ENCODE measurements at regions not wholly inside any gene's neighbourhood (a gene's known extent, or its start where the extent isn't known, plus 50 kb on each side); places are given as distances from the start of the nearest gene placed in this dataset.
"Not testable (repeated sequence)": the region's sequence is repeated elsewhere in the genome, so short reads cannot be mapped to it uniquely, and the experiment has no call there.

DNA sequence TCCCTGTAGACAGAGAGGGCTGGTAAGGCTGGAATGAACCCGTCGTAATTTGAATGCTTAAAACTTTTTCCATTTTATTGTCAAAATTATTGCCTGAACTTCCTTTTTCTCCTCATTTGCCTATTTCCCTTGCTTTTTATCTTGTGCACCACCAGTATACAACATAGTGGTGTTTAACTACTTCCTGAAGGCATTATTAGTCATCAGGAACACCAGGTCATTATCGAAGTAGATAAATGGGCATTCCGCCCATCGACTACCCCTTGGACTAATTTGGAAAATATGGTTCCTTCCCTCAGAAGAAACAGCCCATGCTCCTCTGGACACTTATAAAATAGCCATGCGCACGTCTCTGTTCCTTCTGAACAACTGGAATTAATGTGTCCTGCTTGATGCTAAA is 232.1 kb downstream of the TM9SF2 start:
- no peak for DNase-seq

DNA sequence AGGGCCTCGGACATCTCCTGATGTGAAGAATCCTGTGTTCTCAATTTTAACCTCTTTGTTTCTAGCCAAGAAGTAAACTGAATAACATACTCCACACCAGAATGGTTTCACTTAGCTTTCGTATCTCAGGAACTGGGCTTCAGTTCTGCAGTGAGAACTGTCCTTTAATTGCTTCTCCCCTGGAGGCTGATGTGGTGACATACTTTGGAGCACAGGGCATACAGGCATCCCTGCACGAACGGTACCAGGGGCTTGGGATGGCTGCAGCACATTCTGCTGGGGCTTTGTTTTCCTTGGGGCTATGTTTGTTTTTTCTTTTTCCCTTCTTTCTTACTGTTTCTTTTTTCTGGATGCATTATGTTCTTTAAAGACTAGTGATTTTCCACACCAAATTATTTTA is 230.5 kb downstream of the TM9SF2 start:
- DNase-seq: no peak

DNA sequence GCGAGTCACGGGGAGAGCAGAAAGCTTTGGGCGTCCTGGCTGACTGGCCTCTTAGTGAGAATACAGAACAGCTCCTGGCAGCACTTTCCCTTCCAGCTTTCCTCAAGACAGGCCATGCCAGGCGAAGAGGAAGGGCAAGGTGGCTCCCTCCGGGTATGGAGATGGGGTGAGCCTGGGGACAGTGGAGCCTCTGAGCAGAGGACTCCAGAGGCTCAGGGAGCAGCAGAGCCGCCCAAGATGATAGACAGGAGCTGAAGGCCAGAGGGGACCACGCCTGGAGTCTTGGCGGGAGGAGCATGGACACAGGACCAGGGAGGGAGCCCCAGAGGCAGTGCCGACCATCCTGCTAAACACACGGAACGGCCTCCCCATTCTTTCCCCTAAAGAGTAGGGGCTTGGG is 229.1 kb downstream of the TM9SF2 start:
- no peak for DNase-seq

DNA sequence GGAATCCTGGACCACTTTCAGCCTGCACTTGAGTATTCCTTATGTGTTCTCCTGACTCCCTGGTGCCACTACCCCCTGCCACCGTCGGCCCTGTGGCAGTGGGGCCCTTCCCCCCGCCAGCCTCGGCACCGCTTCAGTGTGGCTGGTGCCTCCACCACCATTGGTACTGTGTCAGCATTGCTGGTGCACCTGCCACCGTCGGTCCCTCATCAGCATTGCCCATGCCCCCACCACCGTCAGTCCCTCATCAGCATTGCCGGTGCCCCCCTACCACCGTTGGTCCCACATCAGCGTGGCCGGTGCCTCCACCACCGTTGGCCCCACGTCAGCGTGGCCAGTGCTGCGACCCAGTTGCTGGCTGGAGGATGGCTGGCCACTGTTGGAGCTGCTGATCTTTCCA is 228.5 kb downstream of the TM9SF2 start:
- no peak for DNase-seq

DNA sequence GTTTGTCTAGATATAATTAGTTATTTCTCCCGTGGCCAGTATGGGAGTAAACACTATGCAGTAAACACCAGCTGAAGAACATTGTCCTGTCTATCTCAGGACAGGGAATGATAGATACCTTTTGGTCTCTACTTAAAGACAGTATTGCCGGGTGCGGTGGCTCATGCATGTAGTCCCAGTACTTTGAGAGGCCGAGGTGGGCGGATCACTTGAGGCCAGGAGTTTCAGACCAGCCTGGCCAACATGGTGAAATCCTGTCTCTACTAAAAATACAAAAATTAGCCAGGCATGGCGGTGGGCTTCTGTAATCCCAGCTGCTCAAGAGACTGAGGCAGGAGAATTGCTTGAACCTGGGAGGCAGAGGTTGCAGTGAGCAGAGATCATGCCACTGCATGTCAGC is 226.4 kb downstream of the TM9SF2 start:
- DNase-seq: not testable (repeated sequence)

DNA sequence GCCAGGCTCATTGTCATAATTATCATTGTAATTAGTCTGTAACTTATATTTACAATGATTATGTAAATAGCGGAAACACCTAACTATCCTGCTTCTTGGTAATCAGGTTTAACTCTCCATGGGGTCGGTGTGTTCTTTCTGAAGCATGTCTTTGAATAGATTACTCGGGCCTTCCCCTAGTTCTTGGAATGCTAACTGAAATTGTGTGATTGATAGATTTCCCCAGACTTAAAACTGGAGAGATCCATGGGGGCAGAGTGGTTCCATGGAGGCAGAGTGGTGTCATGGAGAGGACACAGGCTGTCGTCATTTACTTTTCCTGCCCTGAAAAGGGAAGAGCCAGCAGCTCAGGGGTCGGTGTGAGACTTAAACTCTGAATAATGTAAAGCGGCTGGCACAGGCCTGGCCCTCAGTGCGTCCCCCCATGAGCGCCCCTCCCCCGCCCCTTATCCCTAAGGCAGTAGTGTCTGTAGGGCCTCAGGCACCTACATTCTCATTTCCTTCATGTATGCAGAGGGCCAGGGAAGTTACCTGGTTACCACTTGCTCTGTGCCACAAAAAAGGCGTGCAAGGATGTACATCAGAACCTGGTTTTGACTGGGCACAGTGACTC is 225.1 kb downstream of the TM9SF2 start:
- no peak for DNase-seq

DNA sequence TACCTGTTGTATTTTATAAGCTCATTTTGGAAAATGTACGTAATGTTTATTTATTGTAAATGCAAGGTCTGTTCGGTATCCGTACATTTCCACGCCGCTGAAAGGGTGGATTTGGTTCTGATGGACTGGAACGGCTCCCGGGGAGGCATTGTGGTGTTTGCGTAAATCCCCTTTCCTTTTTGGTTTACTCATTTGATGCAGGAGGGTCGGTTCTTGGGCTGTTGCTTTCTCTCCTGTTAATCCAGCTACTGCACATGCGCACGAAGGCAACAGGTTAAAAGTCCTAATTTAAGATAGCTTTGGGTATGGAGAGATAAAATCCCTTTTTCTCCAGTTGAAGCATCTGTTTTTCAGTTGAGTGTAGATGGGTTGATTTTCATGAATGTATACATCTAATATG is 224.4 kb downstream of the TM9SF2 start:
- no peak for DNase-seq

DNA sequence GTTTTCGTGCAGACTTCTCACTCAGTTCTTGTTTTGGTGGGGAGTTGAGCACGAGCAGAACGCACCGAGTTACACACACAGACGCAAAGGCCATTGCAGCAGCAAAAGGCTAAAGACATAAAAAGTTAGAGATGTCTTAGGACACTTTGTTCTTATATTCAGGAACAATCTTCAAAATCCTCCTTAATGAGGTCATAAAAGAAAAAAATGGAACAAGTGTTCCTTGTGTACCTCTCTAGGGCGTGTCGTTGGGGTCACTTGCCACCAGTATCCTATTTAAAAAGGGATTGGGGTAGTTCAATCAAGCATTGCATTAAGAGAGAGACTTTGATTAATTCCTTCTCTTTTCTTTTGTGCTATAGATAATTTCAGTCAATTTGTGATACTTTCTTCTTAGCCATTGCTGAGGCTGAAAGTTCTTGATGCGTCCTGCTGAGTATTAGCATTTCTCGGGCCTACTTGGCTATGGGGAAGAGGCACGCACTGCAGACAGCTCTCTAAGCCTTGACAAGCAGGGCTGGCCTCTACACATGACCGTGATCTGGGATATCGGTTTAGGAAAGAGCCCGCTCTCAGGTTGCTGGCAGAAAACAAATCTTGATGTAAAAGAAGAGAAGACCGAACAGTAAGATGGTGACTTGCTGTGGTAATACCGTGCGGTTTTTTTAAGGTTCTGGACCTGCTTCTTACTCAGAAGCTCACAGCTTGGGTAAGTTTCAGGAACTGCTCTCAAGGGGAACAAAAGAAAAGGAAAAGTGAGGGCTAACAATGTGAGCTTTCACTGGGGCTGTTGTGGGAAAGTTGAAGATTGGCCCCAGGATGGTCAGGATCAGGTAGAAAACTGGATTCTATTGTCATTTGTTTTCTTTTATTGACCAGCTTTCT is 223.6 kb downstream of the TM9SF2 start:
- DNase-seq: no peak

DNA sequence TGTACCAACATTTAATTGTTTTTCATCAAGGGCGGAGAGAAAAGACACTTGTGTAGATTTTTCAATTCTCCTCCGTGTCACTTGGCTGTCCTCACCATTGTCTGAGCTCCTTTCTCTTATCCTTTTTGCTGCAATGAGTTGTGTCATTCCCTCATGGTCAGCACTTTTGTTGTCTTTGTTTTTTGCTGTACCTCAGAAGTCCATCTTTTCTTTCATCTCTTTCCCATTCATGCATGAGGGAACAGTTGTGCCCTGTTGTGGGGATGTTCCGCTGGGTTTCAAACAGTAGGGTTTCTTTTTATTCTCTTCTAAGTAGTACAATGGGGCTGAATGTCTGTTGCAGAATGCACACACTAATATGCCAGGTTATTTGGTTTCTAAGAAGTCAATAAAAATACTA is 222.6 kb downstream of the TM9SF2 start:
- no peak for DNase-seq

DNA sequence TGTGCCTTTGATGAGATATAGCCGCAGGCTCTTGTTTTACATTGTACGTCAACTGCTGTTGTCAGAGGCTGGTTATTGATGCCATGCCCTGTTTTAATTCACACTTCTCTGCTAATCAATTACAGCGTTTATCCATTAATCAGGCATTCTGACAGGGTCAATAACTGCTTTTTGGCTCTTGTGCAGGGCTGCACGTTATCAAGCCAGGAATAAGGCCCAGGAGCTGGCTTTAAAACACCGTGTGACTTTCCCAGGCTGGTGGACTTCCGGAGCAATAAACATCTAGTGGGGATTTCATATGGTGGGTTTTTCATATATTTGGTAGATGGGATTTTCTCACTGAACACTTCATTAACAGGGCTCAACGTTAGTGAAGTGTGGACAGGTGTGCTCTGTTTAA is 221.7 kb downstream of the TM9SF2 start:
- no peak for DNase-seq

DNA sequence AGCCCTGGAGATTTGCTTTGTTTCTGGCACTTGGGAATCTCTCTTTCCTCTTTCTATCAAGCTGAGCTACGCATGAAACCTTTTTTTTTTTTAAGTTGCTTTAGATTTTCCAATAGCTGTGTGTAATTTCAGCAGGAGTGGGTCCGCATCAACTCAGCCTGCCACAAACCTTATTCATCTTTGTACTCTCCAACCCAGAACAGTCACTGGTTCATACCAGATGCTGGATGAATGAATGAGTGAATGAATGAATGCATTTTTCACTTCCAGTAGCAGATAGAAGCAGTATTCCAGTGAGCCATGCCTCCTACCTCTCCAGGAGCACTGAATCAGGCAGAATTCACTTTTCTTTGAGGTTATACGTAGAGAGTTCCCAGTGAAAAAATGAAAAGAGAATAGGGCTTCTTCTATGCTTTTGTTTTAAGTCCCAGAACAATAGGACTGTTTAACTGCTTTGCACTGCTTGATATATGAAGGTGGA is 221.1 kb downstream of the TM9SF2 start:
- no peak for DNase-seq

DNA sequence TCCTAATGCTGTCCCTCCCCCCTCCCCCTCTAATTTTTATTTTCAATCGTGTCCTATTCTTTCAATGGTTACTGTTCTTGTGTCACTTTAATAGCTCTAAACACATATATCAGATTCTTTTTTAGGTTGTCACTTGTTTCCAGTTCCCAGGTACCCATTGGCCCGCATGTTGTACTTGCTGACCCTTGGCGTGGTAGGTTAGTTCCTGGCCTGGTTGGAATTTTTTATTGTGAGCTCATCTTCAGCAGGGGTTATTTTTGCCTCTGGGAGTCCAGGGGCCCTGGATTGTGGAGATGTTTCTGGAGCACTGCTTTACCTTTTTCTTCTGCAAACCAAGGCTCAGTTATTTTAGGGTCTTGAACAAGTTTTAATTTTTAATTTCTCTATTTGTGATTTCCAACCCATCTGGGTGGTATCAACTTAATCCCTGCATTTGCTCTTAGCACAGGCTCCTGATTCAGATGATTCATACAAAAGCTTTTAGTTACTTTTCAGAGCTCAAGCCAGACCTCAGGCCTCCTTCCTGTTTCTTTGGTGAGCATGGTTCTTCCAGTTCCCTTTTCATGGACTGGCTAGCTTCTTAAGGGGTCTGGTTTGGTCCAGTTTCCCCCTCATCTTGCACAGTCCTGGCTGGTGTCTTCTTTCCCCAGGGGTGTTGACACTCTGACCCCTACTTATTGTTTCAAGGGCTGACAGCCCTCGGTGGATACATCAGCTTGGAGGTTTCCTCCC is 220.5 kb downstream of the TM9SF2 start:
- DNase-seq: no peak

DNA sequence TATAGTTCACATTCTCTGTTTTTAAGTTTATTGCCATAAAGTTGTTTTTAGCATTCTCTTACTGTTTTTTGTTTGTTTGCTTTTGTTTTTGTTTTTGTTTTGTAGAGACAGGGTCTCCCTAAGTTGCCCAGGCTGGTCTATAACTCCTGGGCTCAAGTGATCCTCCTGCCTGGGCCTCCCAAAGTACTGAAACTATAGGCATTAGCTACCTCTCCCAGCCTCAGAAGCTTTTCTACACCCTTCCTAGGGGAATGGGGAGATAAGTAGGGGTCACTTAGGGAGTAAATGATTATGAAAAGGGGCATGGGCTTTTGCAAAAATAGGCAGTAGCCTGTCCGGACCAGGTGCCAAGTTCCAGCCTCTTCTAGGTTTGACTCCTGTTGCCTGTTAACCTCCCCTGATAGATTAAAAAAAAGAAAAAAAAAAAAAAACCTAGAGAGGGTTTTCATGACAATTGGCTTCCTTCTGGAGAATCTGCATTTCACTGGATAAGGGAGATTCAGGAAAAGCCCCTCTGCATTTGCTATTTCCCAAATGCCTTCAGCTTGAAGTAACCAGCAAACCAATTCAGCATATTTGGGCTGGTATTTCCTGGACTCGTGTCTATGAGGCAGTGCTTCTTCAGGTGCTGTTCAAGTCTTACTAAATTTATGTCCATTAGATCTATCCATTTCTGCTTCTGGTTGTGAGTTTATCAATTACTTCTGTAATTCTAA is 216.8 kb downstream of the TM9SF2 start:
- no peak for DNase-seq

DNA sequence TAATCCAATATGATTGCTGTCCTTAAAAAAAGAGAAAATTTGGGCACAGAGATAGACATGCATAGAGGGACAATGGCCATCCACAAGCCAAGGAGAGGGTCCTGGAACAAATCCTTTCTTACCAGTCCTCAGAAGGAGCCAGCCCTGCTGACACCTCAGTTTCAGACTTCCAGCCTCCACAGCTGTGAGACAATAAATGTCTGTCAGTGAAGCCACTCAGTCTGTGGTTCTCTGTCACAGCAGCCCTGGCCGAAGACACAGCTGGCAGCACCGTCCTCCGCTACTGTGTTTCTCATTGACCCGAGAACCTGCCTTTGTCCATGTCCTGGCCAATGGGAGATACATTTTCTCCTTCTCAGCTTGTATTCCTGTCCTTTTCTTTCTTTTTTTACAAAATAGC is 207.9 kb downstream of the TM9SF2 start:
- no peak for DNase-seq

DNA sequence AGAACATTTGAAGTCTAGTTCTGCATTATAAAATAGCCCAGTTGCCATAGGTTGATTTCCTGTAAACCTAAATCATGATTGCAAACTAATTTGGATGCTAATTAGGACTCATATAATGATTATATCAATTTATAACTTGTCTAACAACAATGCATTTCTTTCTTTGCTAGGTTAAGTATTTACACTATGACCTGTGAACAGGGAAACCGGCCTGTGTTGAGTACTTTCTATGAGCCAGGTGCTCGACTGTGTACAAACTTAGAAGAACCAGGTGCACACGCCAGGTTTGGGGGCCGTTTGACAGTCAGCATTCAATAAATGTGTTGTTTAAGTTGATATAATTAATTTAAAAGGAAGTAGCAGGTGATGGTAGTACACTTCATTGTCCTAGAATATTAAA is 203.1 kb downstream of the TM9SF2 start:
- DNase-seq: no peak

DNA sequence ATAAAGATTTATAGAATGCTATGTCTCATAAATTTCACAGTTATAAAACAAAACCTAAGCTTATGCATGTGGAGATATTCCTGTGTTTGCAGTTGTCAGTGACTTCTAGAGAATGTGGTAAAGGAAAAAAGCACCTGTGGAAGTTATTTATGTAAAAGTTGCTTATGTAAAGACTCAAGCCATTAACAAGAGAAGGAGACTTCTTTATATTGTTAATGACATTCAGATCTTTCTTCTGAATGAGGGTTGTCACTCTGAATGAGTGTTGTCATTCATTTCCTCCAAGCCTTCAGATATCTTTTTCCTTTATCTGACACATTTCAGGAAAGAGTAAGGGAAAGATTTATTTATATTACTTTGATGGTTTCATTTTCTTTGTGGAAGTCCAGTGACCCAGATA is 202.6 kb downstream of the TM9SF2 start:
- DNase-seq: no peak

DNA sequence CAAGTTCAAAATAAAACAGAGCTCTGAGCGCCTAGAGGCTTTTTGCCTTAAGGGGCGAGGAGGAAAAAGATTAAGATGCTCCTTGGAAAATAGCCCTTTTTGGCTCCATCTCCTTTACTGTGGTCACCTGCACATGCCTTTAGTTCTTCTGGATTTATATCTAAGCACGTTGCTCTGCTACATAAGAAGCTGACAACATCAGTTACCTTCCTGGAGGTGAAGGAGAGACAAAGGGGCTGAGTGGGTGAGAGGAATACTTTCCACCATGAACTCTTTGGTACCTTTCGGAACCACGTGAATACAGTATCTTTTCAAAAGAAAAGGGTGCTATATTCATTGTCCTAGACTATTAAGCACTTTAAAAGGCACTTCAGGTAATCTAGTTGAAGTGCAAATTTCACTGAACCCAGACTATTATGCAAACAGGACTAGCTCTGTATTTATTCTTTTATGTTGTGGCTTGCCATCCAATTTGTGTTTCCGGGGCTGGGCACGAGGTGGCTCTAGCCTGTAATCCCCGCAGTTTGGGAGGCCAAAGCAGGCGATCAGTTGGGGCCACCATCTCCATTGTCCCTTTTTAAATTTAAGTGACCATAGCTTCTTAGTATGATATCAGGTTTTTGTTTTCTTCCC is 201.5 kb downstream of the TM9SF2 start:
- DNase-seq: no peak

DNA sequence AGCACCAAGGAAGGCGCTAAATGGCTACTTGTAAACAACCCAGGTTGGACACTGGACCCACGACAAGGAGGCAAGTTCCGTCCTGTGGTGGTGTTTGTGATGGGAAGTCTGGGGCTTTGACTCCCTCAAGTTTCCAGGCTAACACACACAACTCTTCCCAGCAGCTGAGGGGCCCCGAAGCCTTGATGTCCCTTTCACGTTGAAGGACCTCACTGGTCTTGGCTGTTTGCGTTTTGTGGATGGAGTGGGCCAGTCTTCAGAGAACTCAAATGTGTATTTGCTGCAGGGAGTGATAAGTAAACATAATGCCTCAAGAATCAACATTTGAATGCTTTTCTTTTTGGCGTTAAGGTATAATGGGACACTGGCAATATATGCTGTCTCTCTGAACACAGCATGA is 199.2 kb downstream of the TM9SF2 start:
- DNase-seq: no peak

DNA sequence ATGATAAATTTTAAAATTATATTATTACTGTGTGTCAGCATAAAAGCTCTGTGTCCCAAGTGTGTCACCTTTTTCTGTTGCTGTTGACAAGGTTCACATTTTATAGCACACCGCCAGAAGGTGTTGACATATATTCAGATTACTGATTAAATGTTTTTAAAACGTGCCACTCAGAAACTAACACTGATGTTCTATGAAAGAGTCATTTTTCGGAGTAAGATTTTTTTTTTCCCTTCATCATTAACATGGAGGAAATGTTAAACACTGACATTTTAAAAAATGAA is 197.5 kb downstream of the TM9SF2 start:
- no peak for DNase-seq

DNA sequence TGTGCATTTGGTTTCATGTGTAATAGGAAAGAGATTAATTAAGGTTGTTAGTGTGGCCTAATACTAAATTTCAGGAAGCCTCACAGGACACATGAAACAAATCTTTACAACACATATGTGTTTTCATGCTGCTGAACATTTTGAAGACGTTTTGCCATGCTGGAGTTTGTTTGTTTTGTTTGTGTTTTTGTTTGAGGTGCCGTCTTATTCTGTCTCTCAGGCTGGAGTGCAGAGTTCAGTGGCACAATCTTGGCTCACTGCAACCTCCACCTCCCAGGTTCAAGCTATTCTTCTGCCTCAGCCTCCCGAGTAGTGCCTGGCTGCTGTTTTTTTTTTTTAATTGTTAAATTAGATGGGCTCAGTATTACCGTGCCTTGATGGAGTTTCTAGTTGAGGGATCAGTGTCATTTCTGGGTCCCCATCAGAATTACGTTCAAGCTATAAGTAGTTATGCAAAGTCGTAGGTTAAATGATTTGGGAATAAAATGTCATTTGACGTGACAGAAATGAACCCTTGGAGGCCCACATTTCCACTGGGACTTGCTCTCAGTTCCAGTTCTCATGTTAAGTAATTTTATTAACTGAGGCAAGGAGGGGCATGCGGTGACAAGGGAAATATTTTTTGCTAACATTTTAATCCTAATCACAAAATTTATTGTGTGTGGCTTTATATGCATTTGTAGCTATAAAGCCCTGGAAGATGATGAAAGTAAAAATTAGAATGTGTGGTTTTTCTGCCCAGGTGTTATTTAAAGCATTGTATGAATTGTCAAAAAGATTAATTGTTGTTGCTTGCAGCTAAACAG is 196.9 kb downstream of the TM9SF2 start:
- no peak for DNase-seq

DNA sequence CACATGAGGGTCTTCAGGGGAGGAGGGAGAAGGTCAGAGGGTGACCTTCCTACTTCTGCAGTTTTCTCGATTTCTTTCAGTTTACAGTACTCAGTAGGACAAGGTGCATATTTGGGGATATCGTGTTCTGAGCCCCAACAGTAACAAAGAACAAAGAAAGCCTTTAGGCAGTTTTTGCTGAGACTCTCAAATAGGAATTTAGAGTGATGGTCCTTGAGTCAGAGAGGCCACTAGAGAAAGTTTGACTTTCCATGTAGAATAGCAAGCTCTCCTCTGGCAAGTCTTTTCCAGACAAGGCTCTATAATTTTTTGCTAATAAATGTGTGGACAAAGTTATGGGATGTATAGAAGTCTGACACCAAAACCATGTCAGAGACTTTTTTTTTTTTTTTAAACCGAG is 194.6 kb downstream of the TM9SF2 start:
- no peak for DNase-seq

All from activated T-cell treated with anti-CD3 and anti-CD28 coated beads for 4 hours (primary cell).